K562 (cell line): ENCODE measurements at regions not wholly inside any gene's neighbourhood (a gene's known extent, or its start where the extent isn't known, plus 50 kb on each side); places are given as distances from the start of the nearest gene placed in this dataset.

Experiments used
- CBX2 ChIP-seq: fragments of 200-600 bp; sonication (generic); IDR thresholded peaks from one replicate; pipeline ENCODE4 v1.6.1; 2012; ENCODE audit warnings: mild to moderate bottlenecking, low read length, inconsistent platforms; ENCODE audit not compliant: insufficient read depth, poor library complexity, severe bottlenecking
- FOXJ3 ChIP-seq: sonication (generic); formaldehyde crosslinking; IDR thresholded peaks from 2 replicates; pipeline ENCODE4 v1.4.0; 2020; ENCODE audit warnings: mild to moderate bottlenecking, missing genetic modification reagents
- GTF2F1 ChIP-seq: IDR thresholded peaks from 2 replicates; pipeline ENCODE4 v1.6.1; 2011; ENCODE audit warnings: low read depth, low read length, improper control_type of control experiment
- KAT8 ChIP-seq: fragments of 450-650 bp; IDR thresholded peaks from 2 replicates; pipeline ENCODE4 v1.6.1; 2016; ENCODE audit warnings: low read depth, mild to moderate bottlenecking
- KDM5B ChIP-seq: fragments of 200-600 bp; sonication (generic); IDR thresholded peaks from 2 replicates; pipeline ENCODE4 v1.6.1; 2012; ENCODE audit warnings: low read depth, mild to moderate bottlenecking, moderate library complexity, low read length, control low read depth, inconsistent platforms; ENCODE audit not compliant: insufficient replicate concordance
- MEIS2 ChIP-seq: fragments of 450-650 bp; IDR thresholded peaks from 2 replicates; pipeline ENCODE4 v1.6.1; 2014; ENCODE audit warnings: mild to moderate bottlenecking; ENCODE audit not compliant: partially characterized antibody
- NFATC3 ChIP-seq: fragments of 450-650 bp; IDR thresholded peaks from 2 replicates; pipeline ENCODE4 v1.6.1; 2017; ENCODE audit warnings: mild to moderate bottlenecking
- PTBP1 ChIP-seq: fragments of 200-400 bp; formaldehyde crosslinking; IDR thresholded peaks from 2 replicates; pipeline ENCODE4 v1.6.1; 2017; ENCODE audit warnings: low read depth, low read length
- RBM14 ChIP-seq: fragments of 200-400 bp; formaldehyde crosslinking; IDR thresholded peaks from 2 replicates; pipeline ENCODE4 v1.6.1; 2018; ENCODE audit warnings: low read depth, mild to moderate bottlenecking, low read length, moderate library complexity, borderline replicate concordance; ENCODE audit not compliant: insufficient read depth
- SIN3A ChIP-seq, 2 experiments: fragments of 150-350 bp in 1 of 2; IDR thresholded peaks; 2 replicates each; pipeline ENCODE4 v1.6.1; 2011 to 2016; ENCODE audit warnings: borderline replicate concordance in 2 of 2, low read depth in 2 of 2, low read length in 2 of 2, mild to moderate bottlenecking in 2 of 2, moderate library complexity in 2 of 2; ENCODE audit not compliant: control insufficient read depth in 1 of 2
- SNRNP70 ChIP-seq: fragments of 200-400 bp; formaldehyde crosslinking; optimal IDR thresholded peaks from 2 replicates; pipeline ENCODE3; 2017; ENCODE audit warnings: low read depth, low read length
- SRSF1 ChIP-seq: fragments of 200-400 bp; formaldehyde crosslinking; IDR thresholded peaks from 2 replicates; pipeline ENCODE4 v1.6.1; 2017; ENCODE audit warnings: mild to moderate bottlenecking, low read depth, low read length, moderate library complexity
- TFAM ChIP-seq: fragments of 250-450 bp; sonication (Bioruptor Pico); conservative IDR thresholded peaks from 2 replicates; pipeline ENCODE4 v1.5.0; 2021; ENCODE audit warnings: mild to moderate bottlenecking, moderate library complexity
- ZBTB7A ChIP-seq: IDR thresholded peaks from 2 replicates; pipeline ENCODE4 v1.6.1; 2011; ENCODE audit warnings: low read depth, mild to moderate bottlenecking, low read length, moderate library complexity, borderline replicate concordance; ENCODE audit not compliant: control insufficient read depth
- ZNF311 ChIP-seq: fragments of 250-450 bp; sonication (Bioruptor Pico); IDR thresholded peaks from 2 replicates; pipeline ENCODE4 v1.4.0; 2020; ENCODE audit warnings: mild to moderate bottlenecking, moderate library complexity
- TF ChIP-seq, protein P1 (sequence below): fragments of 250-450 bp; sonication (Bioruptor Pico); IDR thresholded peaks from 2 replicates; pipeline ENCODE4 v1.5.1; 2021; ENCODE audit warnings: mild to moderate bottlenecking
- TF ChIP-seq, protein P2 (sequence below): fragments of 450-650 bp; IDR thresholded peaks from 2 replicates; pipeline ENCODE4 v1.6.1; 2017; ENCODE audit warnings: mild to moderate bottlenecking, moderate library complexity
- TF ChIP-seq, protein P3 (sequence below): fragments of 450-650 bp; IDR thresholded peaks from 2 replicates; pipeline ENCODE4 v1.6.1; 2016; ENCODE audit warnings: borderline replicate concordance
- TF ChIP-seq, protein P4 (sequence below): sonication (generic); formaldehyde crosslinking; IDR thresholded peaks from 2 replicates; pipeline ENCODE4 v1.8.0; 2023; ENCODE audit warnings: missing genetic modification reagents, mild to moderate bottlenecking, borderline replicate concordance

DNA sequence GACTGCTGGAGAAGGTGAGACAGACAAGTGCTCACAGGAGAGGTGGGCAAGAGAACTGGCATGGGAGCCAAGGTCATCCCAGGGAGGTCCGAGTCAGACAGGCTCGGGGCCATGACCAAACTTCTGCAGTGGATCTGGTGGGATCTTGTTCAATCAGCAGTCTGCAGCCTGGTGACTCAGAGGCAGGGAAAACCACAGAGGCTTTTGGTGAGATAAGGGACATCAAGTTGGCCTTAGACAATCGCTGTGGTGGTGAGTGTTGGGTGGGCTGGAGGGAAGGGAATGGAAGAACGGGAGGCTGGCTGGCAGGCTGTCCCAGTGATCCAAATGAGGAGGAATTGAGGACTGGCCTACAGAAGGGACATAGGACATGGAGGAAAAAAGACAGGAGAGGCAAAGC lies 123.8 kb downstream of the TMEM174 start (continued):
- no peak for TF ChIP-seq SNRNP70
- TF ChIP-seq KDM5B: no peak
- TF ChIP-seq, protein P1, sequence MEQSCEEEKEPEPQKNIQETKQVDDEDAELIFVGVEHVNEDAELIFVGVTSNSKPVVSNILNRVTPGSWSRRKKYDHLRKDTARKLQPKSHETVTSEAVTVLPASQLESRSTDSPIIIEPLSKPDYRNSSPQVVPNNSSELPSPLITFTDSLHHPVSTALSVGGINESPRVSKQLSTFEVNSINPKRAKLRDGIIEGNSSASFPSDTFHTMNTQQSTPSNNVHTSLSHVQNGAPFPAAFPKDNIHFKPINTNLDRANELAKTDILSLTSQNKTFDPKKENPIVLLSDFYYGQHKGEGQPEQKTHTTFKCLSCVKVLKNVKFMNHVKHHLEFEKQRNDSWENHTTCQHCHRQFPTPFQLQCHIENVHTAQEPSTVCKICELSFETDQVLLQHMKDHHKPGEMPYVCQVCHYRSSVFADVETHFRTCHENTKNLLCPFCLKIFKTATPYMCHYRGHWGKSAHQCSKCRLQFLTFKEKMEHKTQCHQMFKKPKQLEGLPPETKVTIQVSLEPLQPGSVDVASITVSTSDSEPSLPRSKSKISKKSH (CRISPR knock-in tag): no peak
- TF ChIP-seq, protein P2, sequence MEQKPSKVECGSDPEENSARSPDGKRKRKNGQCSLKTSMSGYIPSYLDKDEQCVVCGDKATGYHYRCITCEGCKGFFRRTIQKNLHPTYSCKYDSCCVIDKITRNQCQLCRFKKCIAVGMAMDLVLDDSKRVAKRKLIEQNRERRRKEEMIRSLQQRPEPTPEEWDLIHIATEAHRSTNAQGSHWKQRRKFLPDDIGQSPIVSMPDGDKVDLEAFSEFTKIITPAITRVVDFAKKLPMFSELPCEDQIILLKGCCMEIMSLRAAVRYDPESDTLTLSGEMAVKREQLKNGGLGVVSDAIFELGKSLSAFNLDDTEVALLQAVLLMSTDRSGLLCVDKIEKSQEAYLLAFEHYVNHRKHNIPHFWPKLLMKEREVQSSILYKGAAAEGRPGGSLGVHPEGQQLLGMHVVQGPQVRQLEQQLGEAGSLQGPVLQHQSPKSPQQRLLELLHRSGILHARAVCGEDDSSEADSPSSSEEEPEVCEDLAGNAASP: no peak
- no peak for TF ChIP-seq PTBP1
- no peak for TF ChIP-seq RBM14
- no peak for TF ChIP-seq NFATC3
- no peak for TF ChIP-seq SRSF1
- TF ChIP-seq, protein P3, sequence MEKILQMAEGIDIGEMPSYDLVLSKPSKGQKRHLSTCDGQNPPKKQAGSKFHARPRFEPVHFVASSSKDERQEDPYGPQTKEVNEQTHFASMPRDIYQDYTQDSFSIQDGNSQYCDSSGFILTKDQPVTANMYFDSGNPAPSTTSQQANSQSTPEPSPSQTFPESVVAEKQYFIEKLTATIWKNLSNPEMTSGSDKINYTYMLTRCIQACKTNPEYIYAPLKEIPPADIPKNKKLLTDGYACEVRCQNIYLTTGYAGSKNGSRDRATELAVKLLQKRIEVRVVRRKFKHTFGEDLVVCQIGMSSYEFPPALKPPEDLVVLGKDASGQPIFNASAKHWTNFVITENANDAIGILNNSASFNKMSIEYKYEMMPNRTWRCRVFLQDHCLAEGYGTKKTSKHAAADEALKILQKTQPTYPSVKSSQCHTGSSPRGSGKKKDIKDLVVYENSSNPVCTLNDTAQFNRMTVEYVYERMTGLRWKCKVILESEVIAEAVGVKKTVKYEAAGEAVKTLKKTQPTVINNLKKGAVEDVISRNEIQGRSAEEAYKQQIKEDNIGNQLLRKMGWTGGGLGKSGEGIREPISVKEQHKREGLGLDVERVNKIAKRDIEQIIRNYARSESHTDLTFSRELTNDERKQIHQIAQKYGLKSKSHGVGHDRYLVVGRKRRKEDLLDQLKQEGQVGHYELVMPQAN: no peak
- TF ChIP-seq ZBTB7A: 0 out of 2 replicates have a peak, but pooled peaks have one; percentile 35
- TF ChIP-seq MEIS2: no peak
- TF ChIP-seq, protein P4, sequence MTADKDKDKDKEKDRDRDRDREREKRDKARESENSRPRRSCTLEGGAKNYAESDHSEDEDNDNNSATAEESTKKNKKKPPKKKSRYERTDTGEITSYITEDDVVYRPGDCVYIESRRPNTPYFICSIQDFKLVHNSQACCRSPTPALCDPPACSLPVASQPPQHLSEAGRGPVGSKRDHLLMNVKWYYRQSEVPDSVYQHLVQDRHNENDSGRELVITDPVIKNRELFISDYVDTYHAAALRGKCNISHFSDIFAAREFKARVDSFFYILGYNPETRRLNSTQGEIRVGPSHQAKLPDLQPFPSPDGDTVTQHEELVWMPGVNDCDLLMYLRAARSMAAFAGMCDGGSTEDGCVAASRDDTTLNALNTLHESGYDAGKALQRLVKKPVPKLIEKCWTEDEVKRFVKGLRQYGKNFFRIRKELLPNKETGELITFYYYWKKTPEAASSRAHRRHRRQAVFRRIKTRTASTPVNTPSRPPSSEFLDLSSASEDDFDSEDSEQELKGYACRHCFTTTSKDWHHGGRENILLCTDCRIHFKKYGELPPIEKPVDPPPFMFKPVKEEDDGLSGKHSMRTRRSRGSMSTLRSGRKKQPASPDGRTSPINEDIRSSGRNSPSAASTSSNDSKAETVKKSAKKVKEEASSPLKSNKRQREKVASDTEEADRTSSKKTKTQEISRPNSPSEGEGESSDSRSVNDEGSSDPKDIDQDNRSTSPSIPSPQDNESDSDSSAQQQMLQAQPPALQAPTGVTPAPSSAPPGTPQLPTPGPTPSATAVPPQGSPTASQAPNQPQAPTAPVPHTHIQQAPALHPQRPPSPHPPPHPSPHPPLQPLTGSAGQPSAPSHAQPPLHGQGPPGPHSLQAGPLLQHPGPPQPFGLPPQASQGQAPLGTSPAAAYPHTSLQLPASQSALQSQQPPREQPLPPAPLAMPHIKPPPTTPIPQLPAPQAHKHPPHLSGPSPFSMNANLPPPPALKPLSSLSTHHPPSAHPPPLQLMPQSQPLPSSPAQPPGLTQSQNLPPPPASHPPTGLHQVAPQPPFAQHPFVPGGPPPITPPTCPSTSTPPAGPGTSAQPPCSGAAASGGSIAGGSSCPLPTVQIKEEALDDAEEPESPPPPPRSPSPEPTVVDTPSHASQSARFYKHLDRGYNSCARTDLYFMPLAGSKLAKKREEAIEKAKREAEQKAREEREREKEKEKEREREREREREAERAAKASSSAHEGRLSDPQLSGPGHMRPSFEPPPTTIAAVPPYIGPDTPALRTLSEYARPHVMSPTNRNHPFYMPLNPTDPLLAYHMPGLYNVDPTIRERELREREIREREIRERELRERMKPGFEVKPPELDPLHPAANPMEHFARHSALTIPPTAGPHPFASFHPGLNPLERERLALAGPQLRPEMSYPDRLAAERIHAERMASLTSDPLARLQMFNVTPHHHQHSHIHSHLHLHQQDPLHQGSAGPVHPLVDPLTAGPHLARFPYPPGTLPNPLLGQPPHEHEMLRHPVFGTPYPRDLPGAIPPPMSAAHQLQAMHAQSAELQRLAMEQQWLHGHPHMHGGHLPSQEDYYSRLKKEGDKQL: no peak
- TF ChIP-seq TFAM (CRISPR knock-in tag): no peak
- no peak for TF ChIP-seq ZNF311
- TF ChIP-seq SIN3A (IDR thresholded peaks at IDR 0.05; ENCODE audit: borderline replicate concordance in 2 of 2, control insufficient read depth in 1 of 2, low read depth in 2 of 2, low read length in 2 of 2): no peak
- TF ChIP-seq GTF2F1: no peak
- no peak for TF ChIP-seq CBX2
- no peak for TF ChIP-seq KAT8
- no peak for TF ChIP-seq FOXJ3
